ENCODE measurements at regions not wholly inside any gene's neighbourhood (a gene's known extent, or its start where the extent isn't known, plus 50 kb on each side); places are given as distances from the start of the nearest gene placed in this dataset.

DNA sequence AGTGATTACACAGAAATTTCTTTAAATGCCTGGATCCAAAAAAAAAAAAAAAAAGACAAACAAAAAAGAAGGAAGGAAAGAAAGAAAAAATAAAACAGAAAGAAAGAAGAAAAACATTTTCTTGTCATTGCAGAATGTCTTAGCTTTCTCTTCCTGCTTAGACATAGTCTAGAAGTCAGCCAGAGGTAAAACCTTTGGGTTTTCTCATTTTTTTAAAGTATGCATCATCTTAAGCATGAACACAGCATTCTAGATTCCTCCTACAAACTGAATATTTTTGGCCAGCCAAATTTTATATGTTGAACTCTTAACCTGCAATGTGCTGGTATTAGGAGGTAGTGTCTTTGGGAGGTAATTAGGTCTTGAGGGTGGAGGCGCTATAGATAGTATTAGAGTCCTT lies 243.9 kb downstream of the TRIB2 start:
- DNase-seq (ENCODE audit: low read depth, low spot score): no peak
- no peaks in the 10 kb centered on the region for H3K36me3 ChIP-seq (ENCODE audit: control insufficient read depth in 2 of 2, extremely low read depth in 1 of 2, insufficient read depth in 2 of 2, low read length in 2 of 2)
- no peak overlapping the region for H3K9ac ChIP-seq (ENCODE audit: control insufficient read depth, extremely low read depth, insufficient read depth, low read length)
- no peaks in the 10 kb centered on the region for H4K20me1 ChIP-seq (ENCODE audit: control insufficient read depth, extremely low read depth, insufficient read depth, low read length)
- H3K27ac ChIP-seq (ENCODE audit: control insufficient read depth, insufficient read depth, low read length): no peak overlapping the region
- H3K4me3 ChIP-seq (ENCODE audit: control insufficient read depth in 2 of 3, extremely low read depth in 1 of 3, insufficient read depth in 2 of 3, low read depth in 1 of 3, low read length in 3 of 3): no peak overlapping the region
- H3K27me3 ChIP-seq (ENCODE audit: control insufficient read depth, extremely low read depth, insufficient read depth, low read length): no peaks in the 10 kb centered on the region
- dilution Hi-C loops (cut with MboI; ENCODE audit: extremely low pct_ligation_motif_present, low sequenced_read_pairs): no loop called here
- no peaks in the 10 kb centered on the region for H3K9me3 ChIP-seq (ENCODE audit: control insufficient read depth, low read depth, low read length)
- H3K4me1 ChIP-seq (ENCODE audit: control insufficient read depth, extremely low read depth, insufficient read depth, low read length): peaks cover 1% of the 10 kb centered on the region
- no peaks in the 10 kb centered on the region for H3K9me1 ChIP-seq (ENCODE audit: control insufficient read depth, extremely low read depth, insufficient read depth, low read length)
- no peak for TF ChIP-seq EZH2 (IDR thresholded peaks at IDR 0.05; ENCODE audit: low read length)
- TF ChIP-seq, protein P1, sequence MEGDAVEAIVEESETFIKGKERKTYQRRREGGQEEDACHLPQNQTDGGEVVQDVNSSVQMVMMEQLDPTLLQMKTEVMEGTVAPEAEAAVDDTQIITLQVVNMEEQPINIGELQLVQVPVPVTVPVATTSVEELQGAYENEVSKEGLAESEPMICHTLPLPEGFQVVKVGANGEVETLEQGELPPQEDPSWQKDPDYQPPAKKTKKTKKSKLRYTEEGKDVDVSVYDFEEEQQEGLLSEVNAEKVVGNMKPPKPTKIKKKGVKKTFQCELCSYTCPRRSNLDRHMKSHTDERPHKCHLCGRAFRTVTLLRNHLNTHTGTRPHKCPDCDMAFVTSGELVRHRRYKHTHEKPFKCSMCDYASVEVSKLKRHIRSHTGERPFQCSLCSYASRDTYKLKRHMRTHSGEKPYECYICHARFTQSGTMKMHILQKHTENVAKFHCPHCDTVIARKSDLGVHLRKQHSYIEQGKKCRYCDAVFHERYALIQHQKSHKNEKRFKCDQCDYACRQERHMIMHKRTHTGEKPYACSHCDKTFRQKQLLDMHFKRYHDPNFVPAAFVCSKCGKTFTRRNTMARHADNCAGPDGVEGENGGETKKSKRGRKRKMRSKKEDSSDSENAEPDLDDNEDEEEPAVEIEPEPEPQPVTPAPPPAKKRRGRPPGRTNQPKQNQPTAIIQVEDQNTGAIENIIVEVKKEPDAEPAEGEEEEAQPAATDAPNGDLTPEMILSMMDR (optimal IDR thresholded peaks at IDR 0.05 in 1 of 3, IDR thresholded peaks at IDR 0.05 in 1 of 3, conservative IDR thresholded peaks at IDR 0.05 in 1 of 3; ENCODE audit: extremely low read depth in 1 of 3, insufficient read depth in 2 of 3, low read length in 3 of 3): no peak
- H2AFZ ChIP-seq (ENCODE audit: control insufficient read depth, low read length): no peak overlapping the region
- no peak for FAIRE-seq
- H3K79me2 ChIP-seq (ENCODE audit: control insufficient read depth, insufficient read depth, low read length): no peaks in the 10 kb centered on the region
- no peak overlapping the region for H3K4me2 ChIP-seq (ENCODE audit: control insufficient read depth, extremely low read depth, insufficient read depth, low read depth, low read length)

DNA sequence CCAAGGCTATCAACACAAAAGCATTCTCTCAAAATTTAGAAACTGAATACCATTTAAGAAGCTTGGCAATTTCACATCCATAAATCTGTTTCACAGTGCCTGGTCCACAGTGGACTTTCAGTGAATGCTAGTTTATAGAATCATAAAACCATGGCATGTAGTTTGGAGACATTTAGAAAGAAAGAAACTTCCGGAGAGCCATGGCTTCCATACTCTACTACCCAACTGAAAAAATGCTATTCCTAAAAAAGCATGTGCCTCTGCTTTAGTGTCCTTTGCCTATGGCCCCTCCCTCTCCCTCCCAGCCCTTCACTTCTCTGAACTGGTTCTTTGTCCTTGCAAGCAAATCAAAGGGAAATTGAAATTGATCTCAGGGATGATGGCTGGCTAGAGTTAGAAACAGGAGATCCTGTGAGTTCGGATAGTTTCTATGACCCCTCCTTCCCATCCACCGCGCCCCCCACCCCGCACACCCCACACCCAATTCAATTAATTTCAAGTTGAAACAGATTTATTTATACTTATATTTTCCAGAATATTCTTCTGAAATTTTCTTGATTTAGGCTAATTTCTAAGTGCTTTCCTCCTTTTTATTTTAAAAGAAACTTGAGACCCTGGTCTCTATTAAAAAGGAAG lies 248.3 kb downstream of the TRIB2 start:
- H3K79me2 ChIP-seq (ENCODE audit: control insufficient read depth, insufficient read depth, low read length): no peaks in the 10 kb centered on the region
- dilution Hi-C loops (cut with MboI; ENCODE audit: extremely low pct_ligation_motif_present, low sequenced_read_pairs): no loop called here
- DNase-seq (ENCODE audit: low read depth, low spot score): no peak
- H2AFZ ChIP-seq (ENCODE audit: control insufficient read depth, low read length): no peak overlapping the region
- no peaks in the 10 kb centered on the region for H3K36me3 ChIP-seq (ENCODE audit: control insufficient read depth in 2 of 2, extremely low read depth in 1 of 2, insufficient read depth in 2 of 2, low read length in 2 of 2)
- H3K27me3 ChIP-seq (ENCODE audit: control insufficient read depth, extremely low read depth, insufficient read depth, low read length): no peaks in the 10 kb centered on the region
- H3K9me1 ChIP-seq (ENCODE audit: control insufficient read depth, extremely low read depth, insufficient read depth, low read length): no peaks in the 10 kb centered on the region
- no peak overlapping the region for H3K9ac ChIP-seq (ENCODE audit: control insufficient read depth, extremely low read depth, insufficient read depth, low read length)
- no peak overlapping the region for H3K27ac ChIP-seq (ENCODE audit: control insufficient read depth, insufficient read depth, low read length)
- H3K4me3 ChIP-seq (ENCODE audit: control insufficient read depth in 2 of 3, extremely low read depth in 1 of 3, insufficient read depth in 2 of 3, low read depth in 1 of 3, low read length in 3 of 3): no peak overlapping the region
- no peak overlapping the region for H3K4me2 ChIP-seq (ENCODE audit: control insufficient read depth, extremely low read depth, insufficient read depth, low read depth, low read length)
- no peaks in the 10 kb centered on the region for H4K20me1 ChIP-seq (ENCODE audit: control insufficient read depth, extremely low read depth, insufficient read depth, low read length)
- peaks cover 6% of the 10 kb centered on the region for H3K4me1 ChIP-seq (ENCODE audit: control insufficient read depth, extremely low read depth, insufficient read depth, low read length)
- FAIRE-seq: no peak
- no peak for TF ChIP-seq EZH2 (IDR thresholded peaks at IDR 0.05; ENCODE audit: low read length)
- TF ChIP-seq, protein P1 (optimal IDR thresholded peaks at IDR 0.05 in 1 of 3, IDR thresholded peaks at IDR 0.05 in 1 of 3, conservative IDR thresholded peaks at IDR 0.05 in 1 of 3; ENCODE audit: extremely low read depth in 1 of 3, insufficient read depth in 2 of 3, low read length in 3 of 3): no peak
- H3K9me3 ChIP-seq (ENCODE audit: control insufficient read depth, low read depth, low read length): no peaks in the 10 kb centered on the region
